GM23338 (cell line): ENCODE measurements at regions not wholly inside any gene's neighbourhood (a gene's known extent, or its start where the extent isn't known, plus 50 kb on each side); places are given as distances from the start of the nearest gene placed in this dataset.

Source experiments
- ATAC-seq: fragments of 200-7000 bp; cut with Tn5 transposase; 3 replicates; pipeline ENCODE4 v1.9.1; 2020
- DNase-seq: peaks from one replicate; pipeline ENCODE4 v3.0.0-alpha.2; 2015; ENCODE audit warnings: low spot score
- H2AFZ ChIP-seq: fragments of 200-600 bp; sonication (generic); 2 replicates; pipeline ENCODE4 v1.8.0; 2016; ENCODE audit warnings: antibody characterized with exemption, mild to moderate bottlenecking, moderate library complexity
- H3F3A ChIP-seq: fragments of 200-600 bp; sonication (generic); replicated peaks from 2 replicates; pipeline ENCODE4 v1.8.0; 2017; ENCODE audit warnings: antibody characterized with exemption, mixed run types, low read depth
- H3K27ac ChIP-seq: fragments of 200-600 bp; sonication (generic); 2 replicates; pipeline ENCODE4 v1.6.1; 2016; ENCODE audit warnings: low read depth
- H3K27me3 ChIP-seq: fragments of 200-600 bp; sonication (generic); 2 replicates; pipeline ENCODE4 v1.8.0; 2016; ENCODE audit warnings: mild to moderate bottlenecking, mixed run types, moderate library complexity; ENCODE audit not compliant: insufficient read depth
- H3K36me3 ChIP-seq: fragments of 200-600 bp; sonication (generic); 2 replicates; pipeline ENCODE4 v1.8.0; 2016; ENCODE audit warnings: mild to moderate bottlenecking; ENCODE audit not compliant: insufficient read depth
- H3K4me1 ChIP-seq: fragments of 200-600 bp; sonication (generic); 2 replicates; pipeline ENCODE4 v1.8.0; 2016; ENCODE audit warnings: mild to moderate bottlenecking, moderate library complexity; ENCODE audit not compliant: insufficient read depth
- H3K4me2 ChIP-seq: fragments of 200-600 bp; sonication (generic); 2 replicates; pipeline ENCODE4 v1.7.1; 2017; ENCODE audit warnings: mixed run types
- H3K4me3 ChIP-seq: fragments of 200-600 bp; sonication (generic); 2 replicates; pipeline ENCODE4 v1.6.1; 2016; ENCODE audit warnings: mixed run types
- H3K79me2 ChIP-seq: fragments of 200-600 bp; sonication (generic); replicated peaks from 2 replicates; pipeline ENCODE4 v1.8.0; 2017; ENCODE audit warnings: mild to moderate bottlenecking; ENCODE audit not compliant: insufficient read depth
- H3K9me2 ChIP-seq: fragments of 200-600 bp; sonication (generic); 2 replicates; pipeline ENCODE4 v1.8.0; 2017; ENCODE audit not compliant: insufficient read depth
- H4K20me1 ChIP-seq: fragments of 200-600 bp; sonication (generic); replicated peaks from 2 replicates; pipeline ENCODE4 v1.8.0; 2017; ENCODE audit warnings: mild to moderate bottlenecking; ENCODE audit not compliant: insufficient read depth
- H3K27ac Mint-ChIP-seq: 2 replicates; pipeline ENCODE4 v1.8.0; 2020; ENCODE audit warnings: inconsistent platforms, mild to moderate bottlenecking, moderate library complexity, mixed read lengths
- H3K27me3 Mint-ChIP-seq: 3 replicates; pipeline ENCODE4 v1.8.0; 2022; ENCODE audit warnings: low read depth, mild to moderate bottlenecking, moderate library complexity, mixed read lengths, inconsistent platforms; ENCODE audit not compliant: insufficient read depth, poor library complexity
- H3K36me3 Mint-ChIP-seq: 3 replicates; pipeline ENCODE4 v1.8.0; 2021; ENCODE audit warnings: low read depth, mild to moderate bottlenecking, inconsistent platforms, moderate library complexity, mixed read lengths
- H3K4me1 Mint-ChIP-seq: 3 replicates; pipeline ENCODE4 v1.8.0; 2020; ENCODE audit warnings: mild to moderate bottlenecking, inconsistent platforms, mixed read lengths
- H3K4me3 Mint-ChIP-seq: 3 replicates; pipeline ENCODE4 v1.8.0; 2021; ENCODE audit warnings: moderate library complexity, mild to moderate bottlenecking, inconsistent platforms, mixed read lengths
- H3K9me3 Mint-ChIP-seq: 3 replicates; pipeline ENCODE4 v1.8.0; 2020; ENCODE audit warnings: moderate library complexity, mild to moderate bottlenecking, inconsistent platforms, mixed read lengths
- CREB1 ChIP-seq: fragments of 250-450 bp; sonication (Bioruptor Pico); IDR thresholded peaks from 2 replicates; pipeline ENCODE4 v1.5.0; 2020; ENCODE audit warnings: low read depth, mild to moderate bottlenecking, moderate library complexity
- EZH2 ChIP-seq: fragments of 200-600 bp; sonication (generic); IDR thresholded peaks from one replicate; pipeline ENCODE4 v1.8.0; 2017; ENCODE audit warnings: antibody characterized with exemption, mild to moderate bottlenecking, low read depth; ENCODE audit not compliant: unreplicated experiment
- EZH2phosphoT487 ChIP-seq: fragments of 200-600 bp; sonication (generic); IDR thresholded peaks from one replicate; pipeline ENCODE4 v1.8.1; 2018; ENCODE audit warnings: antibody characterized with exemption; ENCODE audit not compliant: unreplicated experiment
- JUNB ChIP-seq: IDR thresholded peaks from one replicate; pipeline ENCODE4 v1.6.1; 2016; ENCODE audit warnings: antibody characterized with exemption; ENCODE audit not compliant: unreplicated experiment
- NANOG ChIP-seq: IDR thresholded peaks from 2 replicates; pipeline ENCODE4 v1.6.1; 2016; ENCODE audit warnings: antibody characterized with exemption, borderline replicate concordance
- POLR2AphosphoS5 ChIP-seq: IDR thresholded peaks from 2 replicates; pipeline ENCODE4 v1.6.1; 2016; ENCODE audit warnings: antibody characterized with exemption, low read depth
- ZNF114 ChIP-seq: fragments of 250-450 bp; sonication (Bioruptor Pico); IDR thresholded peaks from 2 replicates; pipeline ENCODE4 v1.5.0; 2020; ENCODE audit warnings: mild to moderate bottlenecking, moderate library complexity
- ZNF331 ChIP-seq: fragments of 250-450 bp; sonication (Bioruptor Pico); IDR thresholded peaks from 2 replicates; pipeline ENCODE4 v1.5.0; 2020; ENCODE audit warnings: low read depth, mild to moderate bottlenecking, moderate library complexity
- TF ChIP-seq, protein P1 (sequence below): IDR thresholded peaks from 2 replicates; pipeline ENCODE4 v1.6.1; 2016; ENCODE audit warnings: antibody characterized with exemption
- TF ChIP-seq, protein P2 (sequence below): IDR thresholded peaks from one replicate; pipeline ENCODE4 v1.6.1; 2018; ENCODE audit warnings: antibody characterized with exemption; ENCODE audit not compliant: unreplicated experiment
- TF ChIP-seq, protein P3 (sequence below), 2 experiments: fragments of 200-600 bp in 1 of 2; sonication (generic) in 1 of 2; conservative IDR thresholded peaks; 2 replicates each; pipeline versions ENCODE4 v1.5.1 to v1.6.1; 2016 to 2017; ENCODE audit warnings: antibody characterized with exemption in 2 of 2, low read depth in 2 of 2, mild to moderate bottlenecking in 2 of 2, moderate library complexity in 1 of 2

DNA sequence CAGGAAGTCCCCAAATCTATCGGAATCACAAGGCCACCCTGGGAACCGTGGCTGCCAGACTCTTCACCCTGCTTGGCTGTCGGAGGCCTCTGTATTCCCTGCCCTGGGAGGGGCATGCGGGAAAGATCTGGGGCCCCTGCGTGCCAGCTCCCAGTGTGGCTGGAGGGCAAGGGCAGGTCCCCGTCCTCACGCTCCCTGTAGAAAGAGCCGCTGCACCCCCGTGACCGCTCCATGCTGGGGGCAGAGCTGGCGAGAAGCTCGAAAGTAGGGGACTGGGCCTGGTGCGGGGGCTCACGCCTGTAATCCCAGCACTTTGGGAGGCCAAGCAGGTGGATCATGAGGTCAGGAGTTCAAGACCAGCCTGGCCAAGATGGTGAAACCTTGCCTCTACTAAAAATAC lies 208.4 kb upstream of the SOX1 start:
- no peaks in the 10 kb centered on the region for H3K36me3 ChIP-seq
- no peak for TF ChIP-seq NANOG
- no peak for TF ChIP-seq ZNF331 (CRISPR knock-in tag)
- TF ChIP-seq EZH2phosphoT487 = no peak
- TF ChIP-seq POLR2AphosphoS5 = no peak
- TF ChIP-seq ZNF114 (CRISPR knock-in tag) = no peak
- no peak for TF ChIP-seq CREB1 (CRISPR knock-in tag)
- TF ChIP-seq JUNB = no peak
- no peak for TF ChIP-seq EZH2
- H3K79me2 ChIP-seq = no peaks in the 10 kb centered on the region
- DNase-seq = no peak
- peaks cover 6% of the 10 kb centered on the region; the same call in 1 of the 2 replicates for H3K4me1 ChIP-seq
- H4K20me1 ChIP-seq = no peaks in the 10 kb centered on the region
- ATAC-seq = no peak
- no peak overlapping the region for H3K27ac ChIP-seq
- no peak overlapping the region; the same call in 1 of the 2 replicates for H2AFZ ChIP-seq
- Mint-ChIP-seq H3K27ac (no peak overlapping the region), H3K36me3 (no peaks in the 10 kb centered on the region; the same call in 2 of the 3 replicates), H3K9me3 (peaks cover 6% of the 10 kb centered on the region; the same call in 2 of the 3 replicates), H3K27me3 (peaks cover 12% of the 10 kb centered on the region), H3K4me1 (peaks cover 21% of the 10 kb centered on the region), H3K4me3 (no peak overlapping the region)
- H3K4me2 ChIP-seq = no peak overlapping the region
- H3K4me3 ChIP-seq = no peak overlapping the region
- H3F3A ChIP-seq = no peaks in the 10 kb centered on the region
- H3K27me3 ChIP-seq = no peaks in the 10 kb centered on the region
- H3K9me2 ChIP-seq = no peaks in the 10 kb centered on the region

DNA sequence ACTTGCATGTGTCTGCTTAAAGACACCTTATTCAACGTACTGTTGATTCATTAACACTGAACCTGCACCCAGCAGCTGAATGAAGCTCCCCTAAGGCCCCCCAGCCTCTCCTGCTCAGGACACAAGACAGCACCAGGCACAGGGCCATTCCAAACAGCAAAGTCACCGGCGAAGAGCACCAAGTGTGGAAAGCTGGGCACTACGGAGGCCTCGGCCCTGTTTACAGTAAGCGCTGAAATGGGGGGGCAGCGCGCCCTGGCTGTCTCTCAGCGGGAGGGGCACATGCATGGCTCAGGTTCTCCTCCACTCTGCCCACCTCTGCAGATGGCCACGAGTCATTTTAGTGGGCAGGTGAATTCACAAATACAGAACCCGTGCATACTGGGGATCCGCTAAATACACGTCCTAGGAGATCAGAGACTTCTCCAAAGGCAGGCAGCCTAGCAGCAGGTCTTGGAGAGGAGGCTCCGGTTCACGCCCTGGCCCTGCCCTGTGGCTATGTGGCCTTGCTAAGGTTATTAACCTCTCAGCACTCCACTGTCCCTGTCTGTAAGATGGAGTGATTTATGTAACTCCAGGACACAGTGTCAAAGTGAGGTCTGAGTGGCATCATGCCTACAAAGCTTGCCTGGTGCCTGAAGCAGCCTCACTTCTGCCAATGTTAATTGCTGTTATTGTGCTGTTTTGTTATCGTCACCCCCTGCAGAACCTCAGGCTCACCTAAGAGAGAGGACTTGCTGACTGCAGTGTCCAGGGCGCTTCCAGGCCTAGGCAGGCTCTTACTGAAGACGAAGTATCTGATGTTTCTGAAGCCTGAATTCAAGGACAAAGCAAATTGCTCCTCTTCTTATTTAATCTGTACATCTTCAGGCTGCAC lies 207.4 kb upstream of the SOX1 start:
- no peak overlapping the region for H3K4me2 ChIP-seq
- no peaks in the 10 kb centered on the region for H3K27me3 ChIP-seq
- no peaks in the 10 kb centered on the region for H3K79me2 ChIP-seq
- no peaks in the 10 kb centered on the region for H3K36me3 ChIP-seq
- Mint-ChIP-seq H3K27ac (no peak overlapping the region), H3K9me3 (peaks cover 6% of the 10 kb centered on the region; the same call in 2 of the 3 replicates), H3K36me3 (no peaks in the 10 kb centered on the region; the same call in 2 of the 3 replicates), H3K4me3 (no peak overlapping the region), H3K4me1 (peaks cover 14% of the 10 kb centered on the region), H3K27me3 (peaks cover 12% of the 10 kb centered on the region)
- H3K9me2 ChIP-seq = no peaks in the 10 kb centered on the region
- DNase-seq (no peak), ATAC-seq (peak; percentile 22; the same call in 1 of the 3 replicates)
- no peak overlapping the region for H3K27ac ChIP-seq
- no peaks in the 10 kb centered on the region for H3F3A ChIP-seq
- H2AFZ ChIP-seq = peak overlapping the region; percentile 43; the same call in 1 of the 2 replicates
- no peak overlapping the region for H3K4me3 ChIP-seq
- peaks cover 6% of the 10 kb centered on the region; the same call in 1 of the 2 replicates for H3K4me1 ChIP-seq
- H4K20me1 ChIP-seq = no peaks in the 10 kb centered on the region
- TF ChIP-seq, protein P1, sequence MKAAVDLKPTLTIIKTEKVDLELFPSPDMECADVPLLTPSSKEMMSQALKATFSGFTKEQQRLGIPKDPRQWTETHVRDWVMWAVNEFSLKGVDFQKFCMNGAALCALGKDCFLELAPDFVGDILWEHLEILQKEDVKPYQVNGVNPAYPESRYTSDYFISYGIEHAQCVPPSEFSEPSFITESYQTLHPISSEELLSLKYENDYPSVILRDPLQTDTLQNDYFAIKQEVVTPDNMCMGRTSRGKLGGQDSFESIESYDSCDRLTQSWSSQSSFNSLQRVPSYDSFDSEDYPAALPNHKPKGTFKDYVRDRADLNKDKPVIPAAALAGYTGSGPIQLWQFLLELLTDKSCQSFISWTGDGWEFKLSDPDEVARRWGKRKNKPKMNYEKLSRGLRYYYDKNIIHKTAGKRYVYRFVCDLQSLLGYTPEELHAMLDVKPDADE = no peak
- no peak for TF ChIP-seq JUNB
- TF ChIP-seq, protein P2, sequence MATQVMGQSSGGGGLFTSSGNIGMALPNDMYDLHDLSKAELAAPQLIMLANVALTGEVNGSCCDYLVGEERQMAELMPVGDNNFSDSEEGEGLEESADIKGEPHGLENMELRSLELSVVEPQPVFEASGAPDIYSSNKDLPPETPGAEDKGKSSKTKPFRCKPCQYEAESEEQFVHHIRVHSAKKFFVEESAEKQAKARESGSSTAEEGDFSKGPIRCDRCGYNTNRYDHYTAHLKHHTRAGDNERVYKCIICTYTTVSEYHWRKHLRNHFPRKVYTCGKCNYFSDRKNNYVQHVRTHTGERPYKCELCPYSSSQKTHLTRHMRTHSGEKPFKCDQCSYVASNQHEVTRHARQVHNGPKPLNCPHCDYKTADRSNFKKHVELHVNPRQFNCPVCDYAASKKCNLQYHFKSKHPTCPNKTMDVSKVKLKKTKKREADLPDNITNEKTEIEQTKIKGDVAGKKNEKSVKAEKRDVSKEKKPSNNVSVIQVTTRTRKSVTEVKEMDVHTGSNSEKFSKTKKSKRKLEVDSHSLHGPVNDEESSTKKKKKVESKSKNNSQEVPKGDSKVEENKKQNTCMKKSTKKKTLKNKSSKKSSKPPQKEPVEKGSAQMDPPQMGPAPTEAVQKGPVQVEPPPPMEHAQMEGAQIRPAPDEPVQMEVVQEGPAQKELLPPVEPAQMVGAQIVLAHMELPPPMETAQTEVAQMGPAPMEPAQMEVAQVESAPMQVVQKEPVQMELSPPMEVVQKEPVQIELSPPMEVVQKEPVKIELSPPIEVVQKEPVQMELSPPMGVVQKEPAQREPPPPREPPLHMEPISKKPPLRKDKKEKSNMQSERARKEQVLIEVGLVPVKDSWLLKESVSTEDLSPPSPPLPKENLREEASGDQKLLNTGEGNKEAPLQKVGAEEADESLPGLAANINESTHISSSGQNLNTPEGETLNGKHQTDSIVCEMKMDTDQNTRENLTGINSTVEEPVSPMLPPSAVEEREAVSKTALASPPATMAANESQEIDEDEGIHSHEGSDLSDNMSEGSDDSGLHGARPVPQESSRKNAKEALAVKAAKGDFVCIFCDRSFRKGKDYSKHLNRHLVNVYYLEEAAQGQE = no peak
- TF ChIP-seq EZH2 = no peak
- TF ChIP-seq, protein P3, sequence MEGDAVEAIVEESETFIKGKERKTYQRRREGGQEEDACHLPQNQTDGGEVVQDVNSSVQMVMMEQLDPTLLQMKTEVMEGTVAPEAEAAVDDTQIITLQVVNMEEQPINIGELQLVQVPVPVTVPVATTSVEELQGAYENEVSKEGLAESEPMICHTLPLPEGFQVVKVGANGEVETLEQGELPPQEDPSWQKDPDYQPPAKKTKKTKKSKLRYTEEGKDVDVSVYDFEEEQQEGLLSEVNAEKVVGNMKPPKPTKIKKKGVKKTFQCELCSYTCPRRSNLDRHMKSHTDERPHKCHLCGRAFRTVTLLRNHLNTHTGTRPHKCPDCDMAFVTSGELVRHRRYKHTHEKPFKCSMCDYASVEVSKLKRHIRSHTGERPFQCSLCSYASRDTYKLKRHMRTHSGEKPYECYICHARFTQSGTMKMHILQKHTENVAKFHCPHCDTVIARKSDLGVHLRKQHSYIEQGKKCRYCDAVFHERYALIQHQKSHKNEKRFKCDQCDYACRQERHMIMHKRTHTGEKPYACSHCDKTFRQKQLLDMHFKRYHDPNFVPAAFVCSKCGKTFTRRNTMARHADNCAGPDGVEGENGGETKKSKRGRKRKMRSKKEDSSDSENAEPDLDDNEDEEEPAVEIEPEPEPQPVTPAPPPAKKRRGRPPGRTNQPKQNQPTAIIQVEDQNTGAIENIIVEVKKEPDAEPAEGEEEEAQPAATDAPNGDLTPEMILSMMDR (conservative IDR thresholded peaks at IDR 0.05; ENCODE audit: low read depth in 2 of 2) = no peak
